ENCODE measurements at regions not wholly inside any gene's neighbourhood (a gene's known extent, or its start where the extent isn't known, plus 50 kb on each side); places are given as distances from the start of the nearest gene placed in this dataset.

DNA sequence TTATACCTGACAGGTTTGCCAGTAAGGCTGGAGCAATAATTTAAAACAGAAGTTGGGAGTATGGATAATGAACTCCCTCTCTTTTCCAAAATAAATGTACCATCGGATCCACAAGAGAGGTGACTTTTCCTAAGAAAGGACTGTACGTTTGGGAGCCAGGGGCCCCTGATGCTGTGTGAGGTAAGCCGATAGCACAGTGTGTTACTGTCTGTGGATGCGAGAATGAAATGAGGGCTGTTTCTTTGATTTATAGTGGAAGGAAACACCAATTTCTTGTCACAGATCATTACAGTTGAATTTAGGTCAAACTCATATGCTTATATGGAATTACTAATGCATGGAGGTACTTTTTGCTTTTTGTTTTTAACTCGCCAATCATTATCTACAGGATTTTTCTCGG lies 147.7 kb downstream of the ZNF664 start:
- ChIA-PET POLR2A (no interaction called here), CTCF (ENCODE audit: low intra/inter-chr PET ratio) (no interaction called here)
- H4K20me1 ChIP-seq (replicated peaks; ENCODE audit: control insufficient read depth, insufficient read depth, low read length), result no peaks in the 10 kb centered on the region
- TF ChIP-seq KDM4B (IDR thresholded peaks at IDR 0.05; ENCODE audit: borderline replicate concordance in 2 of 2, low read depth in 1 of 2) (no peak), BCLAF1 (IDR thresholded peaks at IDR 0.05; ENCODE audit: borderline replicate concordance in 1 of 2, control insufficient read depth in 1 of 2, low read depth in 2 of 2, low read length in 1 of 2) (no peak), EWSR1 (IDR thresholded peaks at IDR 0.05; ENCODE audit: borderline replicate concordance, low read depth, partially characterized antibody) (no peak), OTX1 (CRISPR knock-in tag; IDR thresholded peaks at IDR 0.05) (no peak)
- DNase-seq (ENCODE audit: extremely low read depth in 1 of 4, low spot score in 3 of 4), result no peak
- ATAC-seq, result no peak
- H3K79me2 ChIP-seq (ENCODE audit: control insufficient read depth, insufficient read depth, low read length), result no peaks in the 10 kb centered on the region
- 6% methylated on average over 6 of the region's 6 CpGs for WGBS (ENCODE audit: insufficient coverage, low coverage, missing lambda C conversion rate)
- no peaks in the 10 kb centered on the region for H3K9me1 ChIP-seq (ENCODE audit: control insufficient read depth, insufficient read depth, low read length)
- no peak overlapping the region for H3K4me2 ChIP-seq (ENCODE audit: insufficient read depth, low read length)
- no peak overlapping the region for H3K9ac ChIP-seq (ENCODE audit: insufficient read depth in 1 of 2, low read depth in 2 of 2, low read length in 2 of 2)
- H3K4me1 ChIP-seq (replicated peaks in 1 of 2; ENCODE audit: control insufficient read depth in 2 of 2, insufficient read depth in 2 of 2, low read length in 2 of 2), result peaks cover 0 to 6% of the 10 kb centered on the region in 2 experiments; a peak in 2 of 5 replicates
- no peak for FAIRE-seq
- no peak overlapping the region for H3K4me3 ChIP-seq
- peaks cover 42 to 68% of the 10 kb centered on the region in 2 experiments for H3K27me3 ChIP-seq (ENCODE audit: control insufficient read depth in 2 of 2, insufficient read depth in 2 of 2, low read length in 2 of 2)
- no peak overlapping the region for H2AFZ ChIP-seq (ENCODE audit: low read depth, low read length)
- BruUV-seq (replicated peaks), result no TSS peak
- in situ Hi-C loops (cut with MboI) (no loop called here), intact Hi-C loops (cut with micrococcal nuclease) (no loop called here)
- no peak overlapping the region for H3K27ac ChIP-seq (ENCODE audit: extremely low read depth, low read depth, low read length)
- H3K9me3 ChIP-seq (replicated peaks; ENCODE audit: control insufficient read depth, insufficient read depth, low read depth, low read length), result no peaks in the 10 kb centered on the region
- no peaks in the 10 kb centered on the region for H3K36me3 ChIP-seq (ENCODE audit: control insufficient read depth, insufficient read depth, low read length)
